H1 (cell line): ENCODE measurements at regions not wholly inside any gene's neighbourhood (a gene's known extent, or its start where the extent isn't known, plus 50 kb on each side); places are given as distances from the start of the nearest gene placed in this dataset.
A peak's percentile ranks its signal among the peaks of the same experiment; 100 is the strongest.

Source experiments
- CTCF ChIA-PET: fragments of 300-600 bp; sonication (Branson Sonifier 250); formaldehyde crosslinking; loops from one replicate; lab custom pipeline; 2021; ENCODE audit not compliant: partially characterized antibody; lab: Charles Lee
- POLR2A ChIA-PET: fragments of 300-600 bp; sonication (Branson Sonifier 250); formaldehyde crosslinking; loops from one replicate; lab custom pipeline; 2021; ENCODE audit warnings: inconsistent platforms; ENCODE audit not compliant: partially characterized antibody; lab: Charles Lee
- DNase-seq, 2 experiments: peaks; one replicate each; pipeline versions ENCODE4 v3.0.0 to v3.0.0-alpha.2; 2010 to 2022; ENCODE audit warnings: low spot score in 2 of 2, low read depth in 1 of 2, mixed read lengths in 1 of 2
- FAIRE-seq: peaks from 2 replicates; lab custom pipeline; 2011; peaks lifted over from hg19 to GRCh38; lab: Jason Lieb, UNC
- H2AFZ ChIP-seq: 2 replicates; pipeline ENCODE4 v1.8.1; 2012; ENCODE audit warnings: low read length, inconsistent platforms
- H2AK5ac ChIP-seq: 2 replicates; pipeline ENCODE4 v1.6.1; 2013; ENCODE audit warnings: low read depth, low read length
- H2BK120ac ChIP-seq: replicated peaks from 2 replicates; pipeline ENCODE3; 2013; ENCODE audit warnings: low read depth, low read length, inconsistent platforms
- H2BK12ac ChIP-seq: 2 replicates; pipeline ENCODE4 v1.6.1; 2013; ENCODE audit warnings: low read depth, low read length
- H2BK15ac ChIP-seq: 2 replicates; pipeline ENCODE4 v1.6.1; 2013; ENCODE audit warnings: low read length
- H2BK20ac ChIP-seq: 2 replicates; pipeline ENCODE4 v1.6.1; 2013; ENCODE audit warnings: low read length
- H2BK5ac ChIP-seq: 2 replicates; pipeline ENCODE4 v1.6.1; 2013; ENCODE audit warnings: low read depth, low read length
- H3K14ac ChIP-seq: 2 replicates; pipeline ENCODE4 v1.6.1; 2013; ENCODE audit warnings: inconsistent platforms; ENCODE audit not compliant: insufficient read length
- H3K18ac ChIP-seq: 2 replicates; pipeline ENCODE4 v1.6.1; 2013; ENCODE audit warnings: low read length; ENCODE audit errors: extremely low read depth
- H3K23ac ChIP-seq: 2 replicates; pipeline ENCODE4 v1.6.1; 2013; ENCODE audit warnings: inconsistent platforms; ENCODE audit not compliant: insufficient read length
- H3K23me2 ChIP-seq: 2 replicates; pipeline ENCODE4 v1.6.1; 2013; ENCODE audit warnings: low read depth, low read length
- H3K27ac ChIP-seq: 2 replicates; pipeline ENCODE4 v1.6.1; 2011; ENCODE audit warnings: low read depth, low read length, inconsistent platforms
- H3K27me3 ChIP-seq, 4 experiments: replicated peaks in 1 of 4; 1 replicate in 1 of 4; 2 replicates in 3 of 4; pipeline versions ENCODE4 v1.6.1 to v1.8.1; 2011 to 2013; ENCODE audit warnings: low read length in 3 of 4, mild to moderate bottlenecking in 3 of 4, inconsistent platforms in 2 of 4, mixed read lengths in 2 of 4, moderate library complexity in 1 of 4; ENCODE audit not compliant: control insufficient read depth in 3 of 4, insufficient read depth in 3 of 4; ENCODE audit errors: extremely low read depth in 1 of 4
- H3K36me3 ChIP-seq, 4 experiments: 2 replicates each; pipeline versions ENCODE4 v1.6.1 to v1.8.1; 2011 to 2013; ENCODE audit warnings: mild to moderate bottlenecking in 4 of 4, low read length in 3 of 4, moderate library complexity in 2 of 4, control low read depth in 1 of 4, inconsistent platforms in 1 of 4; ENCODE audit not compliant: insufficient read depth in 4 of 4, control insufficient read depth in 2 of 4
- H3K4ac ChIP-seq: replicated peaks from 2 replicates; pipeline ENCODE3; 2013; ENCODE audit warnings: low read length, low read depth, mixed read lengths, inconsistent platforms; ENCODE audit not compliant: insufficient read length
- H3K4me1 ChIP-seq, 4 experiments: replicated peaks in 1 of 4; 1 replicate in 1 of 4; 2 replicates in 3 of 4; pipeline versions ENCODE4 v1.6.1 to v1.8.1; 2011 to 2013; ENCODE audit warnings: low read length in 3 of 4, inconsistent platforms in 2 of 4, mixed read lengths in 1 of 4; ENCODE audit not compliant: insufficient read depth in 4 of 4, control insufficient read depth in 3 of 4
- H3K4me2 ChIP-seq, 2 experiments: 2 replicates each; pipeline versions ENCODE4 v1.6.1 to v1.8.1; 2011 to 2013; ENCODE audit warnings: low read depth in 2 of 2, low read length in 2 of 2, control low read depth in 1 of 2, inconsistent platforms in 1 of 2, mild to moderate bottlenecking in 1 of 2; ENCODE audit not compliant: insufficient read depth in 1 of 2
- H3K4me3 ChIP-seq, 4 experiments: fragments of 200-600, 300-600 bp in 1 of 4; sonication (generic), shearing (Covaris generic), sonication (Bioruptor Twin) in 1 of 4; 2 replicates each; pipeline versions ENCODE4 v1.5.1 to v1.8.1; 2011 to 2016; ENCODE audit warnings: low read length in 4 of 4, low read depth in 3 of 4, control low read depth in 2 of 4, inconsistent platforms in 2 of 4, mild to moderate bottlenecking in 2 of 4, mixed read lengths in 1 of 4, moderate library complexity in 1 of 4; ENCODE audit not compliant: insufficient read depth in 2 of 4; ENCODE audit errors: extremely low read depth in 1 of 4
- H3K56ac ChIP-seq: replicated peaks from 2 replicates; pipeline ENCODE3; 2013; ENCODE audit warnings: low read depth, mild to moderate bottlenecking, mixed read lengths, low read length, inconsistent platforms; ENCODE audit not compliant: insufficient read length
- H3K79me1 ChIP-seq: 2 replicates; pipeline ENCODE4 v1.6.1; 2013; ENCODE audit warnings: low read depth, low read length, control low read depth
- H3K79me2 ChIP-seq, 2 experiments: 2 replicates each; pipeline versions ENCODE4 v1.6.1 to v1.8.1; 2012 to 2013; ENCODE audit warnings: low read length in 2 of 2, mild to moderate bottlenecking in 2 of 2, inconsistent platforms in 1 of 2; ENCODE audit not compliant: insufficient read depth in 2 of 2, control insufficient read depth in 1 of 2
- H3K9ac ChIP-seq, 4 experiments: replicated peaks in 1 of 4; 1 replicate in 1 of 4; 2 replicates in 3 of 4; pipeline versions ENCODE4 v1.6.1 to v1.8.1; 2011 to 2013; ENCODE audit warnings: low read depth in 3 of 4, low read length in 3 of 4, control low read depth in 2 of 4, mild to moderate bottlenecking in 2 of 4, moderate library complexity in 2 of 4, inconsistent platforms in 1 of 4; ENCODE audit errors: extremely low read depth in 1 of 4
- H3K9me3 ChIP-seq, 2 experiments: 2 replicates each; pipeline versions ENCODE4 v1.6.1 to v1.8.1; 2012 to 2013; ENCODE audit warnings: mild to moderate bottlenecking in 2 of 2, moderate library complexity in 2 of 2, control low read depth in 1 of 2, inconsistent platforms in 1 of 2, low read depth in 1 of 2, low read length in 1 of 2, mixed read lengths in 1 of 2; ENCODE audit not compliant: insufficient read depth in 2 of 2
- H4K20me1 ChIP-seq, 2 experiments: replicated peaks in 1 of 2; 2 replicates each; pipeline versions ENCODE3 to v1.8.1; 2011 to 2013; ENCODE audit warnings: inconsistent platforms in 2 of 2, low read length in 2 of 2, mild to moderate bottlenecking in 1 of 2; ENCODE audit not compliant: insufficient read depth in 2 of 2, control insufficient read depth in 1 of 2
- H4K5ac ChIP-seq: 2 replicates; pipeline ENCODE4 v1.6.1; 2013; ENCODE audit warnings: low read length, low read depth, mixed read lengths, inconsistent platforms; ENCODE audit not compliant: insufficient read length
- H4K8ac ChIP-seq: 2 replicates; pipeline ENCODE4 v1.8.0; 2013; ENCODE audit warnings: mild to moderate bottlenecking, moderate library complexity, low read length, inconsistent platforms; ENCODE audit not compliant: insufficient read depth; ENCODE audit errors: extremely low read depth
- H4K91ac ChIP-seq: replicated peaks from 2 replicates; pipeline ENCODE3; 2013; ENCODE audit warnings: low read length, mixed read lengths, inconsistent platforms; ENCODE audit not compliant: insufficient read length
- ASH2L ChIP-seq: fragments of 200-600, 300-600 bp; sonication (generic); IDR thresholded peaks from one replicate; pipeline ENCODE4 v1.7.1; 2017; ENCODE audit warnings: low read length
- CBX5 ChIP-seq: fragments of 300-800, 300-1000 bp; sonication (generic); IDR thresholded peaks from 2 replicates; pipeline ENCODE4 v1.7.1; 2016; ENCODE audit warnings: antibody characterized with exemption, low read length, low read depth
- CEBPB ChIP-seq: IDR thresholded peaks from 2 replicates; pipeline ENCODE4 v1.6.1; 2012; ENCODE audit warnings: low read depth, low read length
- EZH2 ChIP-seq: fragments of 200-600 bp; sonication (generic); IDR thresholded peaks from 2 replicates; pipeline ENCODE4 v1.7.1; 2012; ENCODE audit warnings: low read depth, mild to moderate bottlenecking, moderate library complexity, low read length, inconsistent platforms; ENCODE audit not compliant: severe bottlenecking
- JUN ChIP-seq: IDR thresholded peaks from 2 replicates; pipeline ENCODE4 v1.6.1; 2011; ENCODE audit warnings: low read depth, mild to moderate bottlenecking, improper control_type of control experiment, low read length
- POU5F1 ChIP-seq: IDR thresholded peaks from 2 replicates; pipeline ENCODE4 v1.6.1; 2011; ENCODE audit warnings: low read depth, mild to moderate bottlenecking, low read length, moderate library complexity
- RAD21 ChIP-seq, 2 experiments: IDR thresholded peaks in 1 of 2; conservative IDR thresholded peaks in 1 of 2; 2 replicates each; pipeline ENCODE4 v1.6.1; 2011; ENCODE audit warnings: low read depth in 2 of 2, low read length in 2 of 2, improper control_type of control experiment in 1 of 2, inconsistent platforms in 1 of 2, mild to moderate bottlenecking in 1 of 2, moderate library complexity in 1 of 2
- RBBP5 ChIP-seq: IDR thresholded peaks from 2 replicates; pipeline ENCODE4 v1.7.1; 2012; ENCODE audit warnings: low read depth, mild to moderate bottlenecking, inconsistent platforms, low read length, moderate library complexity, borderline replicate concordance
- SP4 ChIP-seq: IDR thresholded peaks from 2 replicates; pipeline ENCODE4 v1.6.1; 2012; ENCODE audit warnings: low read length, inconsistent platforms
- SRF ChIP-seq: IDR thresholded peaks from 2 replicates; pipeline ENCODE4 v1.6.1; 2011; ENCODE audit warnings: mild to moderate bottlenecking, low read depth, low read length, moderate library complexity
- SUZ12 ChIP-seq: fragments of 200-600 bp; sonication (generic); IDR thresholded peaks from 2 replicates; pipeline ENCODE4 v1.6.1; 2012; ENCODE audit warnings: mild to moderate bottlenecking, inconsistent platforms, low read length, moderate library complexity, mixed read lengths
- TBP ChIP-seq: IDR thresholded peaks from 2 replicates; pipeline ENCODE4 v1.6.1; 2011; ENCODE audit warnings: low read depth, low read length, improper control_type of control experiment
- TEAD4 ChIP-seq: IDR thresholded peaks from 2 replicates; pipeline ENCODE4 v1.6.1; 2012; ENCODE audit warnings: low read depth, low read length, inconsistent platforms, mixed read lengths
- WGBS, 2 experiments: shearing (Covaris generic) in 1 of 2; methylation state at CpG; one replicate each; pipeline versions ENCODE4 v1.1.6 to v1.1.7; 2013 to 2015; ENCODE audit warnings: low lambda C conversion rate in 2 of 2, mixed read lengths in 2 of 2, inconsistent platforms in 1 of 2, low coverage in 1 of 2, missing lambda C conversion rate in 1 of 2; ENCODE audit not compliant: insufficient replicate concordance in 2 of 2, insufficient coverage in 1 of 2, insufficient read length in 1 of 2; ENCODE audit errors: extremely low coverage in 1 of 2, missing lambda C conversion rate in 1 of 2; 5-methylcytosine and 5-hydroxymethylcytosine counted together
- TF ChIP-seq, protein P1 (sequence below): IDR thresholded peaks from 2 replicates; pipeline ENCODE4 v1.6.1; 2012; ENCODE audit warnings: inconsistent platforms

DNA sequence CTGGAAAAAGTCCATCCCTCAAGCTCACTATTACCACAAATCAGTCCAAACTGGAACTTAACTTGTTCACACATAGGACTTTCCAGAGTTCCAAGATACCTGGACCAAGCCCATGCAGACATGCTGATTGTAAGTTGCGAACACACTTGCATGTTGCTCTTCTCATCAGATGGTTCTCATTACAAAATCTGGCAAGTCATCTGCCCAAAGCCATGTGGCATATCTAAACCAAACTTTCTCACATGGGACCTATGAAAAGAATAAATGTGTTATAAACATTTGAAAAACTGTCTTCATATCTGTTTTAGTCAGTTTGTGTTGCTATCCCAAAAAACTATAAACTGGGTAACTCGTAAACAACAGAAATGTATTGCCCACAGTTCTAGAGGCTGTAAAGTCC lies 58.8 kb upstream of the MKLN1 start:
- no peaks in the 10 kb centered on the region for H3K27me3 ChIP-seq
- no peaks in the 10 kb centered on the region for H3K9me3 ChIP-seq
- H4K20me1 ChIP-seq, result no peaks in the 10 kb centered on the region
- no peak overlapping the region for H2AK5ac ChIP-seq
- no peak overlapping the region for H3K56ac ChIP-seq
- H2BK120ac ChIP-seq, result peak overlapping the region; percentile 48
- H3K4me2 ChIP-seq, result no peak overlapping the region
- no peak overlapping the region for H4K91ac ChIP-seq
- no peak overlapping the region for H3K9ac ChIP-seq
- no peak overlapping the region for H2BK20ac ChIP-seq
- no peak overlapping the region for H3K18ac ChIP-seq
- H3K14ac ChIP-seq, result no peak overlapping the region
- ChIA-PET POLR2A (interaction anchor here (1.7 kb wide), 1 partner anchor 10 kb away, joined by 3 read pairs; no protein-coding TSS in a partner anchor), CTCF (interaction anchor here (0.5 to 1.9 kb wide), 3 partner anchors 9 to 287 kb away, joined by 3 to 7 read pairs (median 3); no protein-coding TSS in a partner anchor)
- H4K5ac ChIP-seq, result no peak overlapping the region
- no peak overlapping the region for H3K27ac ChIP-seq
- no peak for FAIRE-seq
- WGBS, 2 experiments, result 67% methylated on average over 2 of the region's 2 CpGs; no CpG with 5 or more reads in 1 of the 2 experiments
- H4K8ac ChIP-seq, result no peak overlapping the region
- no peak for TF ChIP-seq POU5F1
- TF ChIP-seq EZH2, result no peak
- TF ChIP-seq JUN, result no peak
- TF ChIP-seq CBX5, result no peak
- no peak for TF ChIP-seq RAD21 (IDR thresholded peaks at IDR 0.05 in 1 of 2, conservative IDR thresholded peaks at IDR 0.05 in 1 of 2; ENCODE audit: low read depth in 2 of 2, low read length in 2 of 2)
- no peak for TF ChIP-seq TEAD4
- TF ChIP-seq RBBP5, result no peak
- TF ChIP-seq SUZ12, result no peak
- TF ChIP-seq, protein P1, sequence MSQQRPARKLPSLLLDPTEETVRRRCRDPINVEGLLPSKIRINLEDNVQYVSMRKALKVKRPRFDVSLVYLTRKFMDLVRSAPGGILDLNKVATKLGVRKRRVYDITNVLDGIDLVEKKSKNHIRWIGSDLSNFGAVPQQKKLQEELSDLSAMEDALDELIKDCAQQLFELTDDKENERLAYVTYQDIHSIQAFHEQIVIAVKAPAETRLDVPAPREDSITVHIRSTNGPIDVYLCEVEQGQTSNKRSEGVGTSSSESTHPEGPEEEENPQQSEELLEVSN, result no peak
- no peak for TF ChIP-seq ASH2L
- TF ChIP-seq SRF, result no peak
- TF ChIP-seq TBP, result no peak
- no peak for TF ChIP-seq CEBPB
- no peak for TF ChIP-seq SP4
- TF ChIP-seq, all 59 proteins: peak for 0
- no peaks in the 10 kb centered on the region for H3K79me2 ChIP-seq
- no peak for DNase-seq
- H3K23me2 ChIP-seq, result no peaks in the 10 kb centered on the region
- no peak overlapping the region for H3K23ac ChIP-seq
- H3K4me3 ChIP-seq, result no peak overlapping the region
- H2AFZ ChIP-seq, result no peak overlapping the region
- no peaks in the 10 kb centered on the region for H3K4me1 ChIP-seq
- no peak overlapping the region for H2BK15ac ChIP-seq
- H2BK12ac ChIP-seq, result no peak overlapping the region
- H3K79me1 ChIP-seq, result no peaks in the 10 kb centered on the region
- H3K4ac ChIP-seq, result no peak overlapping the region
- H2BK5ac ChIP-seq, result no peak overlapping the region
- no peaks in the 10 kb centered on the region for H3K36me3 ChIP-seq
